ENCODE measurements at regions not wholly inside any gene's neighbourhood (a gene's known extent, or its start where the extent isn't known, plus 50 kb on each side); places are given as distances from the start of the nearest gene placed in this dataset.

DNA sequence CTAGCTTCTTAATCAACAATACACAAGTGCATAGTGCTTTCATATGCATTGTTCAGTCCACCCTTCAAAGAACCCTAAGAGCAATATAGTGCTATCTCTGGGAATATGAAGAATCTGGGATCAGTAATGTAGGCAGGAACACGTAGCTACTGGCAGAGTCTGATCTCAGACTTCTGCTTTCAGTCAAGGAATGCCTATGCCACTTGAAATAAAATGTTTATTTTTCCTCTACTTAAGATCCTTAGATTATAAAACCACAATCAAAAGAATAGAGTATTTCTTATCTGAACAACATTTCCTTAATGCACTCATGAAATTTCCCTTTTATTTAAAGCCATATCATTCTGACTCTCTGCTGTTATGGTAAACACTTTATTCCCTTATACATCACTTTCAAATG, 1407.8 kb upstream of the C9orf72 start:
- TF ChIP-seq ZKSCAN8 (CRISPR knock-in tag; IDR thresholded peaks at IDR 0.05) (no peak), EP400 (IDR thresholded peaks at IDR 0.05) (no peak)

Measured in K562 (cell line).